ENCODE measurements at regions not wholly inside any gene's neighbourhood (a gene's known extent, or its start where the extent isn't known, plus 50 kb on each side); places are given as distances from the start of the nearest gene placed in this dataset.
"Not testable (repeated sequence)": the region's sequence is repeated elsewhere in the genome, so short reads cannot be mapped to it uniquely, and the experiment has no call there.

GRCh38 chr22:49476800-49477400 is 350.8 kb downstream of the BRD1 start:
- no peak for DNase-seq

DNA sequence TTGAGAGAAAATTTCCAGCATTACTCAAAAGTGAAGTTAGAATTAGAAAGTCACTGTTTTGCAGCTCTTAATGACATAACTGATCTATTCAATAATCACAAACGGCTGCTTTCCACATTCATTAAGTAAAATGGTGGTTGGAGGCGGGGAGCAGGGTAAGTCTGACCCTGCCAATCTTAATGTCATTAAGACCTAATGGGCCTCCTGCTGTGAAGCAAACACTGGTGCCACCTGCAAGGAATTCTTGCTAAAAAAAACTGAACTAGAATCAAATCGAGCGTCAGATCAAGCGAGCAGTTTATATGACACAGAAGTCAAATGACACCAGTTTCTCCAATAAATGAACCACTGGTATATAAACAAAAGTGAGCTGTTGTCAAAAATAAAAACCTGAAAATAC is 351.5 kb downstream of the BRD1 start:
- DNase-seq: no peak

GRCh38 chr22:49475253-49475652 is 352.4 kb downstream of the BRD1 start:
- no peak for DNase-seq

- DNase-seq: no peak
Measured at GRCh38 chr22:49473286-49473685, 354.4 kb downstream of the BRD1 start.

GRCh38 chr22:49470741-49471503 is 356.8 kb downstream of the BRD1 start:
- DNase-seq: no peak

DNA sequence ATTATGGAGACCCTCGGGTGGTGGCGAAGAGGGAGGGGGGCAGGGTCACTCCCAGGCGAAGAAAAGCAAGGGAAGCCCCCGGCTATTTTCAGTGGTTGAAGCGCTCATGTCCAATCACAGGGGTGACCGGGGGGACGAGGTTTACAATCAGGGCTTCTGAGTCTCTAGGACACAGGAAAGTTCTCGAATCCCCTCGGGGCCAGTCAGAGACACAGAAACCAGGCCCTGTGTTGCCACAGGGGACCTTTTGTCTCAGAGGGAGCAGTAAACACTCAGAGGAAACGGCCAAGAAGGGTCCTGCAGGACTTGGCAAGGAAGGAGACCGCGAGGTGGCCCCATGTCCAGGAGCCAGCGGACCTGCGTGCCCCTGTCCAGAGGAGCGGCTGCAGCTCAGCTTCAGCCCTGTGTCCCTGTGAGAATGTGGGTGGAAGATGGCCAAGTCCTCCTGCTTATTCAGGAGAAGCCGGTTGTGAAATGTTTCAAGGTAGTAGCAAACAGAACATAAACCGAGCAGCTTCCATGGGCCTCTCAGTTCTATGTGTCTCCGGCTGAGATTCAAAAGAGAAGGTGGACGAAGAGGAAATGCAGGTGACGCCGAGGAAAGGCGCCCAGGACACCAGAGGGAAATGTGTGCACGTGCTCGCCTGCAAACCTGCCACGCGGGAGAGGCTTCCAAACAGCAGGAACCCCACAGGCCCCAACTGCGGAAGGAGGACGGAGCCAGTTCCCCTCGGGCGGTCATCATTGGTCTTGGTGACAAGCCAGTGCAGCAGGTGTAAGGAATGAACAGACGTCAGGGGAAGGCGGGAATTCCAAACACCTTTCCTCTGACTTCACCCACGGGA is 357.6 kb downstream of the BRD1 start:
- DNase-seq: no peak

DNA sequence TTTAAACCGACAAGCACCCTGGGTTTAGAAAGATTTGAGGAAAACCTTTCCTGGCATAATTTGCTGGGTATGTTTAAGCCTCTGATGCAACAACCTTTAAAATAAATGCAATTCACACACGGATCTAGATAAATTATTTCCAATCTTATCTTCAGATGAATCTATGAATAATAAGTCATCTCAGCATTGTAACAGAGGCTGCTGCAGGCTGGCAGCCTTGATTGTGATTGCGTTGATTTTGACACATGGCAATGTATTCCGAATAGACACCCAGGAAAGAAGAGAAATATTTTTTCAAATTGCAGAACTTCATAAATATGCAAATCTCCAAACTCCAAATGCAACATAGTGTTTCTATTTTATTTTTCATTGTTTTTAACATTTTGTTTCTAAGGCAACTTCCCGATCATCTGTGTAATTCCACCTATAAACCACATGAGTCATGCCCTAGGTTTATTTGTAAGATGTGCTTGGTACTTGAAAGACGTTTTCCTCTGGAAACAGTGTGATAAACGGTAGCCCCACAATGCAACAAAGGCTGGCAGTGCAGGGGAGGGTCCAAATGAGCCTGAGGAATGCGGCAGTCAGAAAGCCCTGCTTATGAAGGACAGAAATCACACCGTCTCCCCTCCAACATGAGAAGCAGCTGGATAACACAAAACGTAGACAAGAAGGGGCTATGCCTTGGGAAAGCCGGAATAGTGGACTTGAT is 359.0 kb downstream of the BRD1 start:
- no peak for DNase-seq

- no peak for DNase-seq
Measured at GRCh38 chr22:49466878-49467595, 360.6 kb downstream of the BRD1 start.

DNA sequence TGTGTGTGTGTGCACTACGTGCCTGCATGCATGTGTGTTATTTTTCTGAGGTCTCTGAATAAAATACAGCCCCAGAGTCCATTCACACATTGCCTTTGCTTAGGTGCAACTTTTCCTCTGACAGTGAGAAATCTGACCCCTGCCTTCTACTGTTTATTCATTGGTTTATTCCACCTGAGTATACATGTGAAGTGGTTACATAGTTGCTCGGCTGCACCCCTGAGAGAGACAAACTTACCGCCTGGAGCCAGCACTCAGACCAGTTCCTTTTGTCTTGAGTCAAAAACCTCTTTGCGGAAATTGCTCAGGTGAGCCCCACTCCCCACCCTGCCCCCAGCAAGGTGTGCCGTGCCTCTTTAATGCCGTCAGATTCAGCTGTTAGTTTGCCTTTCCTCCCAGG is 363.6 kb downstream of the BRD1 start:
- DNase-seq: no peak

GRCh38 chr22:49462795-49463194 is 364.9 kb downstream of the BRD1 start:
- DNase-seq: no peak

DNA sequence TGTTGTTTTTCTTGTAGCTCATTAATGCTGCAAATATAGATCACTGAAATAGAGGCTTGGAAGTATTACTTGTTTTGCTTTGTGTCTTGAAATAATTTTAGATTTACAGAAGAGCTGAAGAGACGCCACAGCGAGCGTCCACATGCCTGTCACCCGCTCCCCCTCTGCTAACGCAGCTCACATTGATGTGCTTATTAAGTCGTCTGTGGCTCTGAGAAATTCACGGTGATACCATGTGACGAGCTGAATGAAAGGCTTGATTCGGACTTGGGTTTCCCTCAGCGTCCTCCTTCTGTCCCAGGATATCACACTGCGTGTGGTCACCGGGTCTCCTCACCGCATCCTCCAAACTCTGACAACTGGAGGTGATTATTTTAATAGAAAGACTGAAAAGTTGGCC is 365.4 kb downstream of the BRD1 start:
- no peak for DNase-seq

DNA sequence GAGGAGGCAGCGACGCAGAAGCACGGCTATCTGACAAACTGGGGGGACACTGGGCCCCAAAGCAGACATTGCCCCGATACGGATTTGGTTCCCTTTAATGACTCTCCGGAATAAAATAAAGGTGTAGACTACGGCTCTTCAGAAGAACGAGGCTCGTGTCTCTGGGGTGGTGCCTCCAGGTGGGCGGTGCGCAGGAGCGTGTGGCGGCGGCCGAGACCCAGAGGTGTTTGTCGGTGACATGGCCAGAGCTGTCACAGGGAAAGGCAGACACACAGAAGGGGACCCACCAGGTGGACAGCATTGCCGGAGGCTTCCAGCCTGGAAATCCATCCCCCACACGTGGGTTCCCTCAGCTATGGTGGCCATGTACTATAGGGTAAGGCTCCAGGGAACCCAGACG is 366.0 kb downstream of the BRD1 start:
- DNase-seq: no peak

DNA sequence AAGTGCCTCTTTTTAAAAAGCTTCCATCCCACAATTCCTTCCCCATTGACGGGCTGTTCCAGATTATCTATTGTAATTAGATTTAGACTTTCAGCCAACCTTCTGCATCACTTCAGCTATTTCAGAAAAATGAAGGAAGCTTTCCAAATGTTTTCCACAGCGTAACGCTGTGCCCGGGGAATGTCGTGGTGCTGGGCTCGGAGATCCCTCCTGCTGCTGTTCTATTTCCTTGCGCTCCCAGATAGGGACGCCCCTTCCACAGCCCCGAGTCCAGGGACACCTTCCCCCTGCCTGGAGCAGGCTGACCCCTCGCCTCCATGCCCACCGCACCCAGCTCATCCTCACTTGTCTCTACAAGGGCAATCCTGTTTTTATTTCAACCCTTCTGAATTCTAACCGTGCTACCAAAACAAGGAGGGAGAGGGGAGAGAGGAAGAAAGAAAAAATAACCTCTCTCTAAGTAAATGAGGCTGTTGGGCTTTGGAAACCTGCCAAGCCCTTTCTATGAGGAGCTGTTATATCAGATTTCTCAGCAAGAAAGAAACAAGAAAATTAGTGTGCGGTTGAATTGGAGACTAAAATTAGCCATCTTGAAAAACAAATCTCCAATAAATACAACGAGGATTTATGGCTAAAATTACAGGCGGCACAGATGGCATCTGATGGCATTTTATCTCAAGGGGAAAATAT is 366.9 kb downstream of the BRD1 start:
- no peak for DNase-seq

DNA sequence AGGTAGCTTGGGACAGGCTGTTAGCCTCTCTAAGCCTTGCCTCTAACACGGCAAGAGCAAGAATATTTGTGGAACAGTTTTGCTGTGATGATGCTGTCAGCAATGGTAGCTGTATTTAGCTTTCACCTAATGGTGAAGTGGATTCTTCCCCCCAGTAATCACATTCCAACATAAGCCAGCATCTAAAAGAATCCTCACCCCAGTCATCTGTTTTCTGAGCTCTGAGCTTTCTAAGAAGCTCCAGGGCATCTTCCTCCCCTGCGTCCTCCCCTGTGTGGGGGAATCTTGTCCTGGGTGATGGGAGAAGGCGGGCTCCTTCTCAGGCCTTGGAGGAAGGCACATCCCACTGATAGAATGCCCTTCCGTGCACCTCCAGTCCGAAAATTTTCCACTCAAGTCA is 367.6 kb downstream of the BRD1 start:
- no peak for DNase-seq

GRCh38 chr22:49458708-49459099 is 369.0 kb downstream of the BRD1 start:
- no peak for DNase-seq

DNA sequence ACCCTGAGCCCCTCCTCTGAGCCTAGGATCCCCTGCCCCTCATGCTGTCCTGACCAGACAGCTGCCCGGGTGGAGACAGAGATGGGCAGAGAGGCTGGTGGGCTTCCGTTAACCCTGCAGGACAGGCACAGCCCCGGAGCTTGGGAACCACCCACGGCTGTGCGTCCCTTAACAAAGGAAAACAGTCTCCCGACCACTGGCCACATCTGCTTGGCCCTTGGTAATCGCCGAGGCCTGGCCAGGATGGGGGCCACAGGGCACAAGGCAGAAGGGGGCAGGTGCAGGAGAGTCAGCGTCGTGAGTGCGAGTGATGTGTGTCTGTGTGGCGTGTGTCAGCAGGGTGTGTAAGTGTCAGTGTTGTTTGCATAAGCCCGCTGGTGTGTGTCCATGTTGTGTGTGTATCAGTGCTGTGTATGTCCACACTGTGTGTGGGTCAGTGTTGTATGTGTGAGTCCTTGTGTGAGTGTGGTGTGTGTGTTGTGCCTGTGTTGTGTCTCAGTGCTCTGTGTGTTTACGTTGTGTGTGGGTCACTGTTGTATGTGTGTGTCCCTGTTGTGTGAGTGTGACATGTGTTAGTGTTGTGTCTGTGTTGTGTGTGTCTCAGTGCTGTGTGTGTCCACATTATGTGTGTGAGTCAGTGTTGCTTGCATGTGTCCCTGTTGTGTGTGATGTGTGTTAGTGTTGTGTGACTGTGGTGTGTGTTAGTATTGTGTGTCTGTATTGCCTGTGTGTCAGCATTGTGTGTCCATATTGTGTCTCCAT is 369.5 kb downstream of the BRD1 start:
- no peak for DNase-seq

DNA sequence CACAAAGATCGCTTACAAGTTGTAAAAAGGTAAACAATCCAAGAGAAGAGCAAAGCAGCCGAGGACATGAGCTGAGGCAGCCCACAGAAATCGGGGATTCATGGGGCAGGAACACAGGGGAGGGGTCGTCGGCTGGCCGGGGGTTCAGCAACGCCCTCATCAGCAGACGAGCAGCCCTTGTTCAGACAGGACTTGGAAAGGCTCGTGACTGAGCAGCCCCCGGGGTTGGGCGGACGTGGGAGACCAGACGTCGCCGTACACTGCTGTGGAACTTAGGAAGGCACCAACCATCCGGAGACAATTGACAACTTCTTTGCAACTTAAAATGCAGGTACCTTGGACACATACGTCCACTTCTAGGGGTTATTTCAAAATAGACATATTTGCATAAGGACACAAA is 370.5 kb downstream of the BRD1 start:
- no peak for DNase-seq

DNA sequence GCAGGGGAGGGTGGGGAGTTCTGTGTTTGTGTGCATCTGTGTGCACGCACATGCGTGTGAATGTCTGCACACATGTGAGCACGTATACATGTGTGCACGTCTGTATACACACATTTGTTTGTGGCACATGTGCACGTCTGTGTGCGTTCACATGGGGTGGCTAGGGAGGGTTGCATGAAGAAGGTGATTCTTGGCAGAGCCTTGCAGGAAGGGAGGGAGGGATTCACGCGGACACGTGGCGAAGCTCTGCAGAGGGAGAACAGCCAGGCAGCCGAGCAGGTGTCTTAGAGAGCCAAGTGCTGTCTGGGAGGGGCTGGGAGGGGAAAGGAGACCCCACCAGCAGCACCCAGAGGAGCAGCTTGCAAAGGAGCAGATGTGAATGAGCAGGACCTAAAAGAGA is 372.1 kb downstream of the BRD1 start:
- DNase-seq: no peak

GRCh38 chr22:49454726-49455125 is 372.9 kb downstream of the BRD1 start:
- DNase-seq: no peak

- no peak for DNase-seq
Measured at GRCh38 chr22:49453771-49454170, 373.9 kb downstream of the BRD1 start.

DNA sequence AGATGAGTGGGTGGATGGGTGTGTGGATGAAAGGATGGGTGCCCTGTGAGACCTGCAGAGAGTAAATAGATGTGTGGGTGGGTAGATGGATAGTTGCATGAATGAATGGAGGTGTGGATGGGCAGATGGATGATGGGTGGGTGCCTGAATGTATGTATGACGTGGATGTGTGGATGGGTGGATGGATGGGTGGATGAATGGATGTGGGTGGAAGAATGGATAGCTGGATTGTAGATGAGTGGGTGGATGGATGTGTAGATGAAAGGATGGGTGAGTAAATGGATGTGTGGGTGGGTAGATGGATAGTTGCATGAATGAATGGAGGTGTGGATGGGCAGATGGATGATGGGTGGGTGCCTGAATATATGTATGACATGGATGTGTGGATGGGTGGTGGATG is 374.7 kb downstream of the BRD1 start:
- not testable (repeated sequence) for DNase-seq

Data from NCI-H1417 treated with DMSO at 0.1 percent for 48 hours (cell line).